Osteoblast (primary cell): ENCODE measurements at regions not wholly inside any gene's neighbourhood (a gene's known extent, or its start where the extent isn't known, plus 50 kb on each side); places are given as distances from the start of the nearest gene placed in this dataset.
"Not testable (repeated sequence)": the region's sequence is repeated elsewhere in the genome, so short reads cannot be mapped to it uniquely, and the experiment has no call there.

Experiments used
- DNase-seq: peaks from one replicate; pipeline ENCODE4 v3.0.0; 2011; ENCODE audit warnings: low spot score, mixed read lengths; ENCODE audit not compliant: insufficient read length; ENCODE audit errors: missing footprints
- H2AFZ ChIP-seq: 2 replicates; pipeline ENCODE4 v1.6.0; 2011; ENCODE audit warnings: mild to moderate bottlenecking, low read length
- H3K27ac ChIP-seq: 2 replicates; pipeline ENCODE4 v1.5.1; 2011; ENCODE audit warnings: mild to moderate bottlenecking, low read depth, low read length, moderate library complexity
- H3K27me3 ChIP-seq: 2 replicates; pipeline ENCODE4 v1.6.0; 2012; ENCODE audit warnings: mild to moderate bottlenecking, control low read depth, inconsistent platforms, low read length, moderate library complexity; ENCODE audit not compliant: insufficient read depth
- H3K36me3 ChIP-seq: 2 replicates; pipeline ENCODE4 v1.5.1; 2011; ENCODE audit warnings: mild to moderate bottlenecking, low read length, control low read depth, moderate library complexity; ENCODE audit not compliant: insufficient read depth
- H3K4me1 ChIP-seq: 2 replicates; pipeline ENCODE4 v1.5.1; 2011; ENCODE audit warnings: mild to moderate bottlenecking, low read length, control low read depth, moderate library complexity; ENCODE audit not compliant: insufficient read depth
- H3K4me2 ChIP-seq: 2 replicates; pipeline ENCODE4 v1.6.0; 2011; ENCODE audit warnings: mild to moderate bottlenecking, low read length; ENCODE audit not compliant: insufficient read depth
- H3K4me3 ChIP-seq: fragments of 200-600 bp; sonication (generic); 3 replicates; pipeline ENCODE4 v1.5.1; 2012; ENCODE audit warnings: mild to moderate bottlenecking, low read length, inconsistent platforms; ENCODE audit not compliant: insufficient read depth
- H3K79me2 ChIP-seq: 2 replicates; pipeline ENCODE4 v1.6.0; 2012; ENCODE audit warnings: mild to moderate bottlenecking, low read length, control low read depth, inconsistent platforms; ENCODE audit not compliant: insufficient read depth
- H3K9me3 ChIP-seq: 2 replicates; pipeline ENCODE4 v1.5.1; 2011; ENCODE audit warnings: low read depth, low read length, control low read depth
- H4K20me1 ChIP-seq: 2 replicates; pipeline ENCODE4 v1.6.0; 2012; ENCODE audit warnings: mild to moderate bottlenecking, low read length, control low read depth; ENCODE audit not compliant: insufficient read depth
- CTCF ChIP-seq: IDR thresholded peaks from 2 replicates; pipeline ENCODE4 v1.5.1; 2011; ENCODE audit warnings: mild to moderate bottlenecking, low read depth, low read length, moderate library complexity; ENCODE audit errors: extremely low read depth

GRCh38 chr13:97885641-97886040 lies 67.8 kb upstream of the IPO5 start:
- TF ChIP-seq CTCF = no peak
- no peaks in the 10 kb centered on the region for H3K27me3 ChIP-seq
- H3K4me2 ChIP-seq = no peak overlapping the region
- H3K4me1 ChIP-seq = peaks cover 13% of the 10 kb centered on the region
- H2AFZ ChIP-seq = no peak overlapping the region
- H3K4me3 ChIP-seq = no peak overlapping the region
- no peak overlapping the region for H3K27ac ChIP-seq
- no peaks in the 10 kb centered on the region for H3K79me2 ChIP-seq
- H3K9me3 ChIP-seq = no peaks in the 10 kb centered on the region
- no peaks in the 10 kb centered on the region for H4K20me1 ChIP-seq
- DNase-seq = no peak
- H3K36me3 ChIP-seq = no peaks in the 10 kb centered on the region

- no peak for TF ChIP-seq CTCF
- DNase-seq = no peak
- Histone ChIP-seq H3K36me3 (no peaks in the 10 kb centered on the region), H3K27me3 (no peaks in the 10 kb centered on the region), H4K20me1 (no peaks in the 10 kb centered on the region), H3K4me3 (no peak overlapping the region), H3K9me3 (no peaks in the 10 kb centered on the region), H3K4me2 (no peak overlapping the region), H3K27ac (no peak overlapping the region), H3K4me1 (peaks cover 9% of the 10 kb centered on the region), H3K79me2 (no peaks in the 10 kb centered on the region), H2AFZ (peak overlapping the region; percentile 75)
These were observed 63.7 kb upstream of the IPO5 start for GRCh38 chr13:97889803-97890202.

GRCh38 chr13:97890573-97890972 lies 62.9 kb upstream of the IPO5 start:
- H3K4me1 ChIP-seq = peaks cover 9% of the 10 kb centered on the region
- no peak overlapping the region for H2AFZ ChIP-seq
- no peak for TF ChIP-seq CTCF

GRCh38 chr13:97891964-97892363 lies 61.5 kb upstream of the IPO5 start:
- H3K9me3 ChIP-seq, H3K4me2 ChIP-seq, DNase-seq, H3K27ac ChIP-seq, H3K4me1 ChIP-seq, H4K20me1 ChIP-seq, H3K79me2 ChIP-seq, H3K27me3 ChIP-seq, H2AFZ ChIP-seq, H3K4me3 ChIP-seq, H3K36me3 ChIP-seq: not testable (repeated sequence)

More at GRCh38 chr13:97890573-97890972, 62.9 kb upstream of the IPO5 start:
- no peak for DNase-seq
- H3K27me3 ChIP-seq = no peaks in the 10 kb centered on the region
- H3K36me3 ChIP-seq = no peaks in the 10 kb centered on the region
- no peak overlapping the region for H3K4me2 ChIP-seq
- no peak overlapping the region for H3K27ac ChIP-seq
- no peaks in the 10 kb centered on the region for H3K9me3 ChIP-seq
- no peak overlapping the region for H3K4me3 ChIP-seq
- H4K20me1 ChIP-seq = no peaks in the 10 kb centered on the region
- H3K79me2 ChIP-seq = no peaks in the 10 kb centered on the region
